Uterus (tissue), 3 donors: ENCODE measurements at regions not wholly inside any gene's neighbourhood (a gene's known extent, or its start where the extent isn't known, plus 50 kb on each side); places are given as distances from the start of the nearest gene placed in this dataset.
"Not testable (repeated sequence)": the region's sequence is repeated elsewhere in the genome, so short reads cannot be mapped to it uniquely, and the experiment has no call there.

Source experiments
- DNase-seq, 2 donors: peaks; one replicate each; pipeline ENCODE4 v3.0.0-alpha.2; 2019 to 2020
- H3K27ac ChIP-seq, 2 donors: fragments of 200-600 bp; sonication (generic); 1 replicate in 1 of 2; 2 replicates in 1 of 2; pipeline ENCODE4 v1.5.1; 2016 to 2018
- H3K27me3 ChIP-seq, 2 donors: fragments of 200-600 bp; sonication (generic); one replicate each; pipeline ENCODE4 v1.5.1; 2018 to 2019; ENCODE audit warnings: control low read depth in 1 of 2
- H3K36me3 ChIP-seq, 2 donors: fragments of 200-600 bp; sonication (generic); one replicate each; pipeline ENCODE4 v1.5.1; 2019; ENCODE audit warnings: control low read depth in 1 of 2
- H3K4me1 ChIP-seq, 2 donors: fragments of 200-600 bp; sonication (generic); one replicate each; pipeline ENCODE4 v1.5.1; 2018 to 2019; ENCODE audit warnings: control low read depth in 1 of 2
- H3K4me3 ChIP-seq, 2 donors: fragments of 200-600 bp; sonication (generic); 1 replicate in 1 of 2; 2 replicates in 1 of 2; pipeline ENCODE4 v1.5.1; 2018 to 2019; ENCODE audit warnings: mild to moderate bottlenecking in 1 of 2
- H3K9me3 ChIP-seq, 2 donors: fragments of 200-600 bp; sonication (generic); one replicate each; pipeline ENCODE4 v1.5.1; 2019; ENCODE audit warnings: control low read depth in 1 of 2
- POLR2A ChIP-seq, 2 donors: fragments of 450-650 bp; IDR thresholded peaks; one replicate each; pipeline ENCODE4 v1.6.1; 2016; ENCODE audit warnings: antibody characterized with exemption in 2 of 2, mild to moderate bottlenecking in 1 of 2, moderate library complexity in 1 of 2
- intact Hi-C: fragments of 100-400 bp; cut with DNase I; formaldehyde crosslinking; loops from one replicate; pipeline ENCODE4 v1.15.1; 2023; ENCODE audit warnings: low total_unique reads
- TF ChIP-seq, protein P1 (sequence below), 4 experiments: fragments of 200-600 bp in 2 of 4; fragments of 450-650 bp in 2 of 4; sonication (generic) in 2 of 4; IDR thresholded peaks; one replicate each; pipeline ENCODE4 v1.5.1; 2016 to 2019; ENCODE audit warnings: antibody characterized with exemption in 4 of 4, mild to moderate bottlenecking in 2 of 4, moderate library complexity in 1 of 4
- donor health status: DM: yes; HTN: yes; CAD: no.

DNA sequence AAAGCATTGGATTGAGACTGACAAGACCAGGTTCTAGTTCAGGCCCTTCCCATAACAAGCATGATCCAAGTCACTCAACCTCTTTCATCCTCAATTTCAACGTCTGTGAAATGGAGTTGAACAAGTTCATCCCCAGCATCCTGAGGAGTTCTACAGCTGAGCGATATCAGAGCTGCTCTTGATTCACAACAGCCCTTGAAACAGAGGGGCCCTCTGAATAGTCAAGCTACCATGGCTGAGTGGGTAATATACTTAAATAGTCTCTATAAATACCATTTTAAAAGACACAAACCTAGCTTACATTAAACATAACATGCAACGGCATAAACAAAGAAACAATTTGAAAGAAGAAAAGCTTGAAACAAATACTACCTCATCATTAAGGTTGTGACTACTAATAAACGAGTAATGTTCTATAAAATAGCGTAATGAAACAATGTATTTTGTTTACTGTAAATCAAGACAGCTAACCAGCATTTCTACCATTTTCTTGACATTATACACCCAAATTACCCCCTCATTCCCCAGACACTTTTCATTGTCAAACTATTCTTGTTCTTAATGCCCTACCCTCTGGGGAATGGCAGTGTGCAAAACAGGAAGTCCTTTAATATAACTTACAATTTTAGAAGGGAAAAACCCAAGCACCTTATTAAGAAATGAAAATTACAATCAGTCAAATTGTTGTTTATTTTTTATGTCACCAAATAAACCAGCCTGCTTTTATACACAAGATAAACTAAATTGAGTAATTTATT lies 202.3 kb downstream of the PARM1 start:
- no peaks in the 10 kb centered on the region for H3K4me1 ChIP-seq
- intact Hi-C loops = no loop called here
- TF ChIP-seq POLR2A (IDR thresholded peaks at IDR 0.05) = no peak
- TF ChIP-seq, protein P1, sequence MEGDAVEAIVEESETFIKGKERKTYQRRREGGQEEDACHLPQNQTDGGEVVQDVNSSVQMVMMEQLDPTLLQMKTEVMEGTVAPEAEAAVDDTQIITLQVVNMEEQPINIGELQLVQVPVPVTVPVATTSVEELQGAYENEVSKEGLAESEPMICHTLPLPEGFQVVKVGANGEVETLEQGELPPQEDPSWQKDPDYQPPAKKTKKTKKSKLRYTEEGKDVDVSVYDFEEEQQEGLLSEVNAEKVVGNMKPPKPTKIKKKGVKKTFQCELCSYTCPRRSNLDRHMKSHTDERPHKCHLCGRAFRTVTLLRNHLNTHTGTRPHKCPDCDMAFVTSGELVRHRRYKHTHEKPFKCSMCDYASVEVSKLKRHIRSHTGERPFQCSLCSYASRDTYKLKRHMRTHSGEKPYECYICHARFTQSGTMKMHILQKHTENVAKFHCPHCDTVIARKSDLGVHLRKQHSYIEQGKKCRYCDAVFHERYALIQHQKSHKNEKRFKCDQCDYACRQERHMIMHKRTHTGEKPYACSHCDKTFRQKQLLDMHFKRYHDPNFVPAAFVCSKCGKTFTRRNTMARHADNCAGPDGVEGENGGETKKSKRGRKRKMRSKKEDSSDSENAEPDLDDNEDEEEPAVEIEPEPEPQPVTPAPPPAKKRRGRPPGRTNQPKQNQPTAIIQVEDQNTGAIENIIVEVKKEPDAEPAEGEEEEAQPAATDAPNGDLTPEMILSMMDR (IDR thresholded peaks at IDR 0.05) = no peak
- H3K4me3 ChIP-seq = no peak overlapping the region
- no peaks in the 10 kb centered on the region for H3K27me3 ChIP-seq
- H3K9me3 ChIP-seq = no peaks in the 10 kb centered on the region
- no peak overlapping the region for H3K27ac ChIP-seq
- DNase-seq = no peak
- H3K36me3 ChIP-seq = no peaks in the 10 kb centered on the region

DNA sequence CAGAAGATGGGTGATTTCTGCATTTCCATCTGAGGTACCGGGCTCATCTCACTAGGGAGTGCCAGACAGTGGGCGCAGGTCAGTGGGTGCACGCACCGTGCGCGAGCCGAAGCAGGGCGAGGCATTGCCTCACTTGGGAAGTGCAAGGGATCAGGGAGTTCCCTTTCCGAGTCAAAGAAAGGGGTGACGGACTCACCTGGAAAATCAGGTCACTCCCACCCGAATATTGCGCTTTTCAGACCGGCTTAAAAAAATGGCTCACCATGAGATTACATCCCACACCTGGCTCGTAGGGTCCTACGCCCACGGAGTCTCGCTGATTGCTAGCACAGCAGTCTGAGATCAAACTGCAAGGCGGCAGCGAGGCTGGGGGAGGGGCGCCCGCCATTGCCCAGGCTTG lies 194.0 kb downstream of the PARM1 start:
- H3K36me3 ChIP-seq, DNase-seq, H3K27me3 ChIP-seq, H3K4me1 ChIP-seq, intact Hi-C loops, H3K9me3 ChIP-seq, H3K4me3 ChIP-seq: not testable (repeated sequence)
- peak overlapping the region in 1 of 2 donors; percentile 44 for H3K27ac ChIP-seq

DNA sequence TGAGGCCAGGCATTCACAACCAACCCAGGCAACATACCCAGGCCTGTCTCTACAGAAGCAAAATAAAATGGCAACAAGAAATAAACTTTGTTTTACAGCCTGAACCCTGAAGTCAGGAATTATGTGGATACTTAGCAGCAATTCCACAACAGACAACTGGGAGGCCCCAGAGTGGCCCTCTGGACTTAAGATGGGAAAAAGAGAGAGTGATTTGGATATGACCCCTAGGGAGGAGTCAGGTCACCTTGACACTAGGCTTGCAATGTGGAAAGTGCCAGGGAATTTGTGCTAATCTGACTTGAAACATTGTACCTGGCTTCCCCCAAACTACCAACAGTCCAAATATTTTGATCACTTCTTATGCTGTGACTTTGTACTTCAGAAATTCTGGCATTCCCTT lies 193.1 kb downstream of the PARM1 start:
- no peaks in the 10 kb centered on the region for H3K36me3 ChIP-seq
- no peak overlapping the region for H3K4me3 ChIP-seq
- H3K27ac ChIP-seq = peak overlapping the region in 1 of 2 donors; percentile 44
- intact Hi-C loops = no loop called here
- H3K27me3 ChIP-seq = no peaks in the 10 kb centered on the region
- DNase-seq = no peak
- TF ChIP-seq, protein P1 (IDR thresholded peaks at IDR 0.05) = no peak
- TF ChIP-seq POLR2A (IDR thresholded peaks at IDR 0.05) = no peak
- H3K9me3 ChIP-seq = no peaks in the 10 kb centered on the region
- no peaks in the 10 kb centered on the region for H3K4me1 ChIP-seq

DNA sequence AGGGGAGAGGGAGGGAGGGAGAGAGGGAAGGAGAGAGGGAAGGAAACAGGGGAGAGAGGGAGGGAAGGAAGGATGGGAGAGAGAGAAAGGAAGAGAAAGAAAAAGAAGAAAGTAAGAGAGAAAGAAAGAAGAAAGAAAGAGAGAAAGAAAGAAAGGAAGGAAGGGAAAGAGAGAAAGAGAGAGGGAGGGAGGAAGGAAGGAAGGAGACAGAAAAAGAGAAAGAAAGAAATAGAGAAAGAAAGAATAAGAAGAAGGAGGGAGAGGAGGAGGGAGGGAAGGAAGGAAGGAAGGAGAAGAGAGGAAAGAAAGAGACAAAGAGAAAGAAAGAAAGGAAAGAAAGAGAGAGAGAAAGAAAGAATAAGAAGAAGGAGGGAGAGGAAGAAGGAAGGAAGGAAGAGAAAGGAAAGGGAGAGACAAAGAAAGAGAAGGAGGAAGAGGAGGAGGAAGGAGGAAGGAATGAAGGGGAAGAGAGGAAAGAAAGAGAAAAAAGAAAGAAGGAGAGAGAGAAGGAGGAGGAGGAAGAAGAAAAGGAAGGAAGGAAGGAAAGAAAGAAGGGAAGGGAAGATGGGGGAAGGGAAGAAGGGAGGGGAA lies 189.6 kb downstream of the PARM1 start:
- intact Hi-C loops = no loop called here
- TF ChIP-seq, protein P1 (IDR thresholded peaks at IDR 0.05) = no peak
- no peak for TF ChIP-seq POLR2A (IDR thresholded peaks at IDR 0.05)
- no peak overlapping the region for H3K4me3 ChIP-seq
- H3K4me1 ChIP-seq = no peaks in the 10 kb centered on the region
- no peak for DNase-seq
- no peaks in the 10 kb centered on the region for H3K36me3 ChIP-seq
- H3K27ac ChIP-seq = no peak overlapping the region
- H3K27me3 ChIP-seq = no peaks in the 10 kb centered on the region
- H3K9me3 ChIP-seq = peaks cover 0 to 3% of the 10 kb centered on the region in 2 donors

DNA sequence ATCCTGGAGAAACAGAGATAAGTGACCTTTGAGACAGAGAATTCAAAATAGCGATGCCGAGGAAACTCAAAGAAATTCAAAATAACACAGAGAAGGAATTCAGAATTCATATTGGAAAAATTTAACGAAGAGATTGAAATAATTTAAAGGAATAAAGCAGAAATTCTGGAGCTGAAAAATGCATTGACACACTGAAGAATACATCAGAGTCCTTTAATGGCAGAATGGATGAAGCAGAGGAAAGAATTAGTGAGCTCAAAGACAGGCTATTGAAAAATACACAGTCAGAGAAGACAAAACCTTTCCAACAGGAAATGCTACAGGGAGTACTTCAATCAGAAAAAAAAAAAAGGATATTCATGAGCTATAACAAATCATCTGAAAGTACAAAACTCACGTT lies 185.8 kb downstream of the PARM1 start:
- no peaks in the 10 kb centered on the region for H3K27me3 ChIP-seq
- intact Hi-C loops = no loop called here
- H3K27ac ChIP-seq = no peak overlapping the region
- no peaks in the 10 kb centered on the region for H3K4me1 ChIP-seq
- TF ChIP-seq, protein P1 (IDR thresholded peaks at IDR 0.05) = no peak
- no peak for TF ChIP-seq POLR2A (IDR thresholded peaks at IDR 0.05)
- no peak for DNase-seq
- no peaks in the 10 kb centered on the region for H3K36me3 ChIP-seq
- H3K4me3 ChIP-seq = no peak overlapping the region
- peaks cover 0 to 3% of the 10 kb centered on the region in 2 donors for H3K9me3 ChIP-seq
